Esophagus squamous epithelium (tissue), 5 donors: ENCODE measurements at regions not wholly inside any gene's neighbourhood (a gene's known extent, or its start where the extent isn't known, plus 50 kb on each side); places are given as distances from the start of the nearest gene placed in this dataset.
A peak's percentile ranks its signal among the peaks of the same experiment; 100 is the strongest.

ENCODE experiments used
- DNase-seq: peaks from one replicate; lab custom pipeline; 2025; lab: John Stamatoyannopoulos, UW
- H3K27ac ChIP-seq, 4 donors: fragments of 200-600 bp; sonication (generic); one replicate each; pipeline ENCODE4 v1.5.1; 2016 to 2019; ENCODE audit warnings: mild to moderate bottlenecking in 1 of 4
- H3K27me3 ChIP-seq, 4 donors: fragments of 200-600 bp; sonication (generic); 1 replicate in 3 of 4; 2 replicates in 1 of 4; pipeline versions ENCODE4 v1.5.1 to v1.6.0; 2017 to 2021; ENCODE audit warnings: antibody characterized with exemption in 1 of 4
- H3K36me3 ChIP-seq, 3 donors: fragments of 200-600 bp; sonication (generic); one replicate each; pipeline ENCODE4 v1.5.1; 2016 to 2019
- H3K4me1 ChIP-seq, 3 donors: fragments of 200-600 bp; sonication (generic); one replicate each; pipeline ENCODE4 v1.5.1; 2017 to 2019
- H3K4me3 ChIP-seq, 4 donors: fragments of 200-600 bp; sonication (generic); 1 replicate in 3 of 4; 2 replicates in 1 of 4; pipeline ENCODE4 v1.5.1; 2016 to 2019; ENCODE audit warnings: mild to moderate bottlenecking in 2 of 4, moderate library complexity in 1 of 4
- H3K9me3 ChIP-seq, 3 donors: fragments of 200-600 bp; sonication (generic); one replicate each; pipeline ENCODE4 v1.5.1; 2016 to 2019
- CTCF ChIP-seq, 6 experiments: fragments of 450-650 bp in 4 of 6; fragments of 200-600 bp in 2 of 6; sonication (generic) in 2 of 6; IDR thresholded peaks; one replicate each; pipeline ENCODE4 v1.5.1; 2016 to 2019; ENCODE audit warnings: antibody characterized with exemption in 6 of 6, mild to moderate bottlenecking in 4 of 6, moderate library complexity in 4 of 6
- POLR2A ChIP-seq, 4 donors: fragments of 450-650 bp; IDR thresholded peaks; one replicate each; pipeline ENCODE4 v1.6.1; 2017; ENCODE audit warnings: antibody characterized with exemption in 4 of 4, mild to moderate bottlenecking in 4 of 4, moderate library complexity in 3 of 4
- WGBS, 2 donors: methylation state at CpG; one replicate each; pipeline ENCODE4 v1.1.5; 2018; 5-methylcytosine and 5-hydroxymethylcytosine counted together
- intact Hi-C: fragments of 100-400 bp; cut with DNase I; formaldehyde crosslinking; loops from one replicate; pipeline ENCODE4 v1.15.0; 2022
- donor health status: DM: yes; HTN: yes; CAD: no.

DNA sequence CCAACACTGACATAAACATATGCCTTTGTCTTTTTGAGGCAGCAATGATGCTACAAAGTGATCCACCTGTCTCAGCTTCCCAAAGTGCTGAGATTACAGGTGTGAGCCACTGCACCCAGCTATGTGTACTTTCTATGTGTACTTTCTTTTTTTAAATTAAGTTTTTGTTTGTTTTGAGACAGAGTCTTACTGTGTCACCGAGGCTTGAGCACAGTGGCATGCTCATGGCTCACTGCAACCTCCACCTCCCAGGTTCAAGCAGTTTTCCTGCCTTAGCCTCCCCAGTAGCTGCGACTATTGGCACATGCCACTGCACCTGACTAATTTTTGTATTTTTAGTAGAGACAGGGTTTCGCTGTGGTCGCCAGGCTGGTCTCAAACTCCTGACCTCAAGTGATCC, 172.5 kb upstream of the ALG10B start:
- peaks cover 0 to 16% (median 0%) of the 10 kb centered on the region in 3 donors for H3K4me1 ChIP-seq
- DNase-seq, result no peak
- no peaks in the 10 kb centered on the region for H3K27me3 ChIP-seq
- WGBS, 2 donors, result 38 to 67% methylated on average over 4 of the region's 4 CpGs
- no peak overlapping the region for H3K4me3 ChIP-seq
- no peak for TF ChIP-seq POLR2A (IDR thresholded peaks at IDR 0.05)
- TF ChIP-seq CTCF (IDR thresholded peaks at IDR 0.05), result no peak
- intact Hi-C loops, result no loop called here
- H3K9me3 ChIP-seq, result peaks cover 0 to 23% (median 6%) of the 10 kb centered on the region in 3 donors
- H3K27ac ChIP-seq, result peak overlapping the region in 2 of 4 donors; percentile 18 to 63
- H3K36me3 ChIP-seq, result no peaks in the 10 kb centered on the region

GRCh38 chr12:38144601-38145436, 171.8 kb upstream of the ALG10B start:
- Histone ChIP-seq H3K4me3 (no peak overlapping the region), H3K27me3 (peaks cover 0 to 1% (median 0%) of the 10 kb centered on the region in 4 donors), H3K4me1 (peaks cover 0 to 14% (median 0%) of the 10 kb centered on the region in 3 donors), H3K9me3 (peaks cover 0 to 26% (median 6%) of the 10 kb centered on the region in 3 donors), H3K27ac (peak overlapping the region in 2 of 4 donors; percentile 18 to 63), H3K36me3 (no peaks in the 10 kb centered on the region)
- intact Hi-C loops, result no loop called here
- no peak for DNase-seq
- WGBS, 2 donors, result 60 to 64% methylated on average over 17 of the region's 17 CpGs
- TF ChIP-seq CTCF (IDR thresholded peaks at IDR 0.05), result no peak
- TF ChIP-seq POLR2A (IDR thresholded peaks at IDR 0.05), result no peak

DNA sequence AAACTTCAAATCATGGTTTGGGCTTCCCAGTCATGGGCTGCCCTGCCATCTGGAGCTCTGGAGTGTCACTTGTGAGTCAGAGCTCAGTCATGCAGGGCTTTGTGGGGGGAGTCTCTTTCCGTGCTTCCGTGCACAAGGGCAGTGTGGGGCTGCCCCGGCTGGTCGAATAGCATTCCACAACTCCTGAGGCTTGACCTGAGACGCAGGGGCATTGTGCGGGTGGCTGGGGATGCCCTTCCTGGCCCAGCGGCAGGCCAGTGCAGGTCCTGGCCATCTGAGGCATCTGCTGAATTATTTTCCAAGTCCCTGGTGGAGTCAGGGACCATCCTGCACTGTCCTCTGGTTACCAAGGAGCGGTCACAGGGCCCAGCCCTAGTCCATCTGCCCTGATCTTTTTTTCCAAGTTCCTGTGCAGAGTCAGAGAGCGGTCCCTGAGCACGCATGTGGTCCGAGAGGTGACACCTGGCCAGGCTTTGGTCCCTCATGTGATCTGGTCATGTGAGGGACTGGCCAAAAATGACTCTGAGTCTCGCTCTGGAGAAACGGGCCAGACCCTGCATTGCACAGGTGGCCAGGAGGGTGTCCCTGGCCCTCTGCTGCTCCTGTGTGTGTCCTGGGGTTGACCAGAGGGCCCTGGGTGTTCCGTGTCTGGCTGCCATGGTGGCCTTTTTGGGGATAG, 167.0 kb upstream of the ALG10B start:
- no peak overlapping the region for H3K4me3 ChIP-seq
- intact Hi-C loops, result no loop called here
- H3K4me1 ChIP-seq, result peaks cover 0 to 5% (median 0%) of the 10 kb centered on the region in 3 donors
- no peaks in the 10 kb centered on the region for H3K36me3 ChIP-seq
- peaks cover 0 to 19% (median 0%) of the 10 kb centered on the region in 4 donors for H3K27me3 ChIP-seq
- TF ChIP-seq POLR2A (IDR thresholded peaks at IDR 0.05) (no peak), CTCF (IDR thresholded peaks at IDR 0.05) (no peak)
- WGBS, 2 donors, result 48% methylated on average over 5 of the region's 14 CpGs; no CpG with 5 or more reads in 1 of the 2 donors
- H3K9me3 ChIP-seq, result peaks cover 0 to 31% (median 6%) of the 10 kb centered on the region in 3 donors
- no peak for DNase-seq
- H3K27ac ChIP-seq, result no peak overlapping the region

GRCh38 chr12:38151991-38152700, 164.4 kb upstream of the ALG10B start:
- intact Hi-C loops, result no loop called here
- DNase-seq, result no peak
- 72 to 86% methylated on average over 29 to 33 of the region's 39 CpGs for WGBS, 2 donors
- H3K9me3 ChIP-seq, result peaks cover 0 to 19% (median 0%) of the 10 kb centered on the region in 3 donors
- H3K4me3 ChIP-seq, result no peak overlapping the region
- H3K4me1 ChIP-seq, result no peaks in the 10 kb centered on the region
- H3K27me3 ChIP-seq, result peaks cover 0 to 19% (median 0%) of the 10 kb centered on the region in 4 donors
- H3K27ac ChIP-seq, result no peak overlapping the region
- TF ChIP-seq CTCF (IDR thresholded peaks at IDR 0.05), result no peak
- TF ChIP-seq POLR2A (IDR thresholded peaks at IDR 0.05), result no peak
- H3K36me3 ChIP-seq, result no peaks in the 10 kb centered on the region
